ENCODE measurements at regions not wholly inside any gene's neighbourhood (a gene's known extent, or its start where the extent isn't known, plus 50 kb on each side); places are given as distances from the start of the nearest gene placed in this dataset.

DNA sequence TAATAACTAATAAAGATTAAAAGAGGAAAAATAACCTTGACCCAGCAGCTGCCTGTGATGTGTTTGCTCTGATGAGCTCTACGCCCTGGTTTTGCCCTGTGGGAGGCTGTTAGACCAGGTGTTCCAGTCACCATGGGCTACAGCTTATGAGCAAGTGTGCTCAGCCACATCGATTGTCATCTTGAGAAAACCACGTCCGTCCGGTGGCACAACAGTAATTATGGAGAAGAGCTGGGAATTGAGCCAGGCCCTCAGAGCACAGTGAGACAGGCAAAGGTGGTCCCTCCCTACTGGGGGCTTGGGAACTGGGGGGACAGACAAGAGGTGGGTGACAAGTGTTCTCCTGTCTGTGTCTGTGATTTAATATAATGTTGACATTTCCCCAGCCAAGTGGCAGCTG is 420.5 kb downstream of the MATN1 start:
- no peak for TF ChIP-seq ZNF70 (CRISPR knock-in tag; IDR thresholded peaks at IDR 0.05)
- no peak for TF ChIP-seq ESRRG (CRISPR knock-in tag; IDR thresholded peaks at IDR 0.05)
- TF ChIP-seq, protein P1, sequence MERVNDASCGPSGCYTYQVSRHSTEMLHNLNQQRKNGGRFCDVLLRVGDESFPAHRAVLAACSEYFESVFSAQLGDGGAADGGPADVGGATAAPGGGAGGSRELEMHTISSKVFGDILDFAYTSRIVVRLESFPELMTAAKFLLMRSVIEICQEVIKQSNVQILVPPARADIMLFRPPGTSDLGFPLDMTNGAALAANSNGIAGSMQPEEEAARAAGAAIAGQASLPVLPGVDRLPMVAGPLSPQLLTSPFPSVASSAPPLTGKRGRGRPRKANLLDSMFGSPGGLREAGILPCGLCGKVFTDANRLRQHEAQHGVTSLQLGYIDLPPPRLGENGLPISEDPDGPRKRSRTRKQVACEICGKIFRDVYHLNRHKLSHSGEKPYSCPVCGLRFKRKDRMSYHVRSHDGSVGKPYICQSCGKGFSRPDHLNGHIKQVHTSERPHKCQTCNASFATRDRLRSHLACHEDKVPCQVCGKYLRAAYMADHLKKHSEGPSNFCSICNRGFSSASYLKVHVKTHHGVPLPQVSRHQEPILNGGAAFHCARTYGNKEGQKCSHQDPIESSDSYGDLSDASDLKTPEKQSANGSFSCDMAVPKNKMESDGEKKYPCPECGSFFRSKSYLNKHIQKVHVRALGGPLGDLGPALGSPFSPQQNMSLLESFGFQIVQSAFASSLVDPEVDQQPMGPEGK (CRISPR knock-in tag; IDR thresholded peaks at IDR 0.05; ENCODE audit: borderline replicate concordance), result no peak
- TF ChIP-seq ZFP30 (CRISPR knock-in tag; IDR thresholded peaks at IDR 0.05), result no peak
- TF ChIP-seq, protein P2, sequence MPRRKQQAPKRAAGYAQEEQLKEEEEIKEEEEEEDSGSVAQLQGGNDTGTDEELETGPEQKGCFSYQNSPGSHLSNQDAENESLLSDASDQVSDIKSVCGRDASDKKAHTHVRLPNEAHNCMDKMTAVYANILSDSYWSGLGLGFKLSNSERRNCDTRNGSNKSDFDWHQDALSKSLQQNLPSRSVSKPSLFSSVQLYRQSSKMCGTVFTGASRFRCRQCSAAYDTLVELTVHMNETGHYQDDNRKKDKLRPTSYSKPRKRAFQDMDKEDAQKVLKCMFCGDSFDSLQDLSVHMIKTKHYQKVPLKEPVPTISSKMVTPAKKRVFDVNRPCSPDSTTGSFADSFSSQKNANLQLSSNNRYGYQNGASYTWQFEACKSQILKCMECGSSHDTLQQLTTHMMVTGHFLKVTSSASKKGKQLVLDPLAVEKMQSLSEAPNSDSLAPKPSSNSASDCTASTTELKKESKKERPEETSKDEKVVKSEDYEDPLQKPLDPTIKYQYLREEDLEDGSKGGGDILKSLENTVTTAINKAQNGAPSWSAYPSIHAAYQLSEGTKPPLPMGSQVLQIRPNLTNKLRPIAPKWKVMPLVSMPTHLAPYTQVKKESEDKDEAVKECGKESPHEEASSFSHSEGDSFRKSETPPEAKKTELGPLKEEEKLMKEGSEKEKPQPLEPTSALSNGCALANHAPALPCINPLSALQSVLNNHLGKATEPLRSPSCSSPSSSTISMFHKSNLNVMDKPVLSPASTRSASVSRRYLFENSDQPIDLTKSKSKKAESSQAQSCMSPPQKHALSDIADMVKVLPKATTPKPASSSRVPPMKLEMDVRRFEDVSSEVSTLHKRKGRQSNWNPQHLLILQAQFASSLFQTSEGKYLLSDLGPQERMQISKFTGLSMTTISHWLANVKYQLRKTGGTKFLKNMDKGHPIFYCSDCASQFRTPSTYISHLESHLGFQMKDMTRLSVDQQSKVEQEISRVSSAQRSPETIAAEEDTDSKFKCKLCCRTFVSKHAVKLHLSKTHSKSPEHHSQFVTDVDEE (CRISPR knock-in tag; IDR thresholded peaks at IDR 0.05), result no peak
- TF ChIP-seq, protein P3, sequence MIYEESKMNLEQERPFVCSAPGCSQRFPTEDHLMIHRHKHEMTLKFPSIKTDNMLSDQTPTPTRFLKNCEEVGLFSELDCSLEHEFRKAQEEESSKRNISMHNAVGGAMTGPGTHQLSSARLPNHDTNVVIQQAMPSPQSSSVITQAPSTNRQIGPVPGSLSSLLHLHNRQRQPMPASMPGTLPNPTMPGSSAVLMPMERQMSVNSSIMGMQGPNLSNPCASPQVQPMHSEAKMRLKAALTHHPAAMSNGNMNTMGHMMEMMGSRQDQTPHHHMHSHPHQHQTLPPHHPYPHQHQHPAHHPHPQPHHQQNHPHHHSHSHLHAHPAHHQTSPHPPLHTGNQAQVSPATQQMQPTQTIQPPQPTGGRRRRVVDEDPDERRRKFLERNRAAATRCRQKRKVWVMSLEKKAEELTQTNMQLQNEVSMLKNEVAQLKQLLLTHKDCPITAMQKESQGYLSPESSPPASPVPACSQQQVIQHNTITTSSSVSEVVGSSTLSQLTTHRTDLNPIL (CRISPR knock-in tag; IDR thresholded peaks at IDR 0.05; ENCODE audit: low read depth), result no peak
- TF ChIP-seq ZC3H10 (CRISPR knock-in tag; IDR thresholded peaks at IDR 0.05), result no peak
- no peak for TF ChIP-seq RARB (CRISPR knock-in tag; IDR thresholded peaks at IDR 0.05)
- no peak for TF ChIP-seq BACH2 (CRISPR knock-in tag; IDR thresholded peaks at IDR 0.05; ENCODE audit: borderline replicate concordance)
- no peak for TF ChIP-seq TOX (CRISPR knock-in tag; IDR thresholded peaks at IDR 0.05; ENCODE audit: borderline replicate concordance)
- no peak for TF ChIP-seq ZFP3 (CRISPR knock-in tag; IDR thresholded peaks at IDR 0.05)
- no peak for TF ChIP-seq ARNTL (CRISPR knock-in tag; IDR thresholded peaks at IDR 0.05; ENCODE audit: borderline replicate concordance, low read depth)
- no peak for TF ChIP-seq PPARA (CRISPR knock-in tag; IDR thresholded peaks at IDR 0.05; ENCODE audit: borderline replicate concordance)
- TF ChIP-seq ZNF8 (CRISPR knock-in tag; IDR thresholded peaks at IDR 0.05), result no peak
